NCI-H1436 (cell line): ENCODE measurements at regions not wholly inside any gene's neighbourhood (a gene's known extent, or its start where the extent isn't known, plus 50 kb on each side); places are given as distances from the start of the nearest gene placed in this dataset.
A peak's percentile ranks its signal among the peaks of the same experiment; 100 is the strongest.
"Not testable (repeated sequence)": the region's sequence is repeated elsewhere in the genome, so short reads cannot be mapped to it uniquely, and the experiment has no call there.

Experiments
- DNase-seq: peaks from one replicate; lab custom pipeline; 2025; lab: John Stamatoyannopoulos, UW

DNA sequence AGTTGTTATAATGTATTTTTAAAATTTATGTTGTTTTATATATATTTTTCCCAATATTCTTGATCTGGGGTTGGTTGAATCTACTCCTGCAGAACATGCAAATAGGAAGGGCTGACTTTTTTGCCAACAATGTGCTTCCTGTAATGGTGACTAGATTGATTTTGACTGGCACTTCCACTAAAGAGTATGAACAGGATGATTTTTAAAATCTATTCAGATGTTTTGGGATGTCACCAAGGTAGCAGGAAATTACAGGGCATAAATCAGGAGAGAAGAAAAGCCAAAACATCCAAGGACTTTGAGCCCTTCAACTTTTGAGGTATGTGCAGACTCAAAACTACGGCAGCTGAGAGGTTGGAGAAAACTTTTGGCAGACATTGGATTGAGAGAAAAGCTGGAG lies 1047.6 kb downstream of the SLITRK5 start:
- no peak for DNase-seq

GRCh38 chr13:88726075-88726474 lies 1054.9 kb downstream of the SLITRK5 start:
- DNase-seq = no peak

DNA sequence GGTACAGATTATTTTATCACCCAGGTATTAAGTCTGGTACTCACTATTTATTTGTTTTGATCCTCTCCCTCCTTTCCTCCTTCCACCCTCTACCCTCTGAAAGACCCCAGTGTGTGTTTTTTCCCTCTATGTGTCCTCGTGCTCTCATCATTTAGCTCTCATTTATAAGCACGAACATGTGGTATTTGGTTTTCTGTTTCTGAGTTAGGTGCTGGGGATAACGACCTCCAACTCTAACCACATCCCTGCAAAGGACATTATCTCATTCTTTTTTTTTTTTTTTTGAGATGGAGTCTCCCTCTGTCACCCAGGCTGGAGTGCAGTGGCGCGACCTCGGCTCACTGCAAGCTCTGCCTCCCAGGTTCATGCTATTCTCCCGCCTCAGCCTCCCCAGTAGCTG lies 1056.1 kb downstream of the SLITRK5 start:
- DNase-seq = not testable (repeated sequence)

GRCh38 chr13:88729605-88730004 lies 1058.4 kb downstream of the SLITRK5 start:
- DNase-seq = no peak

DNA sequence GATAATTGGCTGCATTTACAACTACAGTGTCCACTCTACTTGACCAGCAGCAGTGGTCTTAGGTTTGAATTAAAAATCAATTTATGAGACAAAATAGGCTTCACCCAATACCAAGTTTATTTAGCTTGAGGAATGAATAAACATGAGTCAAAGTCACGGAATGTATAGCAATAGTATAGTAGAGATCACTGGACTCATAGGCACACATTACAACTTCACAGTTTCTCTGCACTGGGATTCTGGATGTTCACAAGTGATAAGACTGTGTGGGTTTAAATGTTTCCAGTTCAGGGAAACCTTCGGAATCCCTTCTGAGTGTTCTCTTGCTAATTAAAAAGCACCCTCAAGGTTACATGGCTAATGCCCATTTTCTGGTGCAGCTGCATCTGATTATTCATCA lies 1064.9 kb downstream of the SLITRK5 start:
- DNase-seq = no peak

DNA sequence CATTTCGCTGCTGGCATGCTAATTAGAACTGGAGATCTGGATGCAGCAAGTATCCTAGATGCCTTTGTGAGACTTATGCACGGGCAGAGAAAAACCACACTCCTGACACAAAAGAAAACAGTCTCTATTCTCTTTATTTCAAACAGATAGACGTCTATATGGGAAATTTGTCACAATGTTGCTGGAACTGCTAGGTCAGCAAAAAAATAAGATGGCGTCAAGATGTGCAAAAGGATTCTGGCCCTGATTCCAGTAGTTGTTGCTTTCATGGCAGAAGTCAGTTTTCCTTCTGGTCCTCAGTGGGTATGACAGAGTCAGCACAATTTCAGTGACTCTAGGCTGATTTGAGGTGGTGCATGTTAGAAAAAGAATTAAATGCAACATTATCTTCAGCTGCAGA lies 1068.0 kb downstream of the SLITRK5 start:
- no peak for DNase-seq

GRCh38 chr13:88744289-88744688 lies 1073.1 kb downstream of the SLITRK5 start:
- no peak for DNase-seq

GRCh38 chr13:88745011-88745410 lies 1073.8 kb downstream of the SLITRK5 start:
- no peak for DNase-seq

DNA sequence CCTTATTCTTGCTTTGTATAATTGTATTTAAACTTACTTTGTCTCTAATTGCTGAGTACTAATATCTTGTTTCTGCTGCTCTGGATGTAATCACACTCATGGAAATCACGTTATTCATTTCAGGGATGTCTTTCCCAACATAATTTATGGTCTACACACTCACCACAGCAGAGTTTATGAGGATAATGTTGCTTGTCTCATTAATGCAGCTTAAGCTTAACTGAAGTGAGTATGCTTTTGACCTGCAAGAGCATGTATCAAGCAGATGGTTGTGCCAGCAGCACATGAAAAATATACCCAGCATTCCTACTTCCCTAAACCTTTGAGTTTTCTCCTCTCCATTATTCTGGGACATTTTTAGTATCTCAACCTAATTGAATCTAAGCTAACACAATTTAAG lies 1080.9 kb downstream of the SLITRK5 start:
- no peak for DNase-seq

DNA sequence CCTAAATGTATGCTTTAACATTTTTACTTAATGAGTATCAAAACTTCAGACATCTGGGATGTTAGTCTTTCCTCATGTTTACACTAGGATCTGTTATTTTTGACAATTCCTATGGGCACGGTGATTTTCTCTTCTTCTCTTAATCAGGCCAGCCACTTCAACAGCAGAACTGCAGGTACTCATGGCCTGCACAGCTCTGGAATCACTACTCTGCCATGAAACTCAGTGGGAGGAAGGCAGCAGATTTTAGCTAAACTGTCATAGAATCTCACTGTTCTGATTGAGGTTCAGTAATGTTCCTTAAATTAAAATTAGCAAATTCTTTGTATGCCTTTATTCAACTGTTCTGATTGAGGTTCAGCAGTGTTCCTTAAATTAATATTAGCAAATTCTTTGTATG lies 1083.0 kb downstream of the SLITRK5 start:
- no peak for DNase-seq

DNA sequence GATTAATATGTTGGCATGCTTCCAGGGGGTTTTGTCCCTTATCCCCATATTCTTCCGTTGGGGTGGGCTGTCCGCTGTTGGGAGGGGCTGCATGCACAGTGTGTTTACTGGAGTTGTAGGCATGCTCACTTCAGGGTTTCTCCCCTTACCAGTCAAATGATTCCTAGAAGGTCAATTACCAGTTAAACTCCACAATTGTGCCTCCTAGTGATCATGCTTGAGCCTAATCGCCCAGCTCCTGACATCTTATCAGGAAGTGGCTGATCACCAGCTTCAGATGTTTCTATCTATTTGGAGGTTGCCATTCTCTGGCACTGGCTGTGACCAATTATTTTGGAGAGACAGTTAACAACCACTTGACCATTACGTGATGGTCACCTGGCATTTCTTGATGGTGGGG lies 1090.0 kb downstream of the SLITRK5 start:
- no peak for DNase-seq

GRCh38 chr13:88764103-88764502 lies 1092.9 kb downstream of the SLITRK5 start:
- no peak for DNase-seq

- no peak for DNase-seq
Measured at GRCh38 chr13:88800505-88800904, 1129.3 kb downstream of the SLITRK5 start.

DNA sequence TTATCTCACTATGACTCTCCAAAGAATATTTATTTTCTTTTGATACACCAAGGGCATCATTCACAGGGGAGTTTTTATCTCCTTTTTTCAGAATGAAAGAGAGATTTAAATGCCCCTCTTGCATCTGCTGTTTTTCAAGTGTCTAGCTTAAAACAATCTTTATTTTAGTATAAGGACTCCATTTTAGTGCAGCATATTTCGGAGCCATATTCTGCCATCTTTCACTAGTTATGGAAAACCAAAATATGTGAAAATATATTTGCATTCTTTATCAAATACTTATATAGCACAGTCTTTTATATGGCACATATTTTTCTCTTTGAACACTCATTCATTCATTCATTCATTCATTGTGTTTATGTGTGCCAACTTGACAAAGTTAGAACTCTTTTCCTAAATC lies 1130.2 kb downstream of the SLITRK5 start:
- DNase-seq = no peak

DNA sequence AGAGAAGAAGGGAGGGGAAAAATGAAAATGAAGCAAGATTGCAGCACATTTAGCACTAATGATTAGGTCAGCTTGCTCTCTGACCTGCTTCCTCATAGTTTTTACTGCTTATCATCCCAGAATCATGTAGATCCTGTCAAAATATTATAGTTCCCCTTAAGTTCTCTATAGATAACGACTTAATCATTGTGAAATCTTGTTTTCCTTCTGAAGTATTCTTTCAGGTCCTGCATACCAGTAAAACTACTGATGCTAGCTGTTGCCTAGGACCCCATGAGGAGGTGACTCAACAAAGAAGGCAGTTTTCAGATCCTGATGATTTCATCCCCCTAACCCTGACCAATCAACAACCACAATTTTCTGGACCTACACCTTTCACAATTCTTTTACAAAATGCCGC lies 1131.7 kb downstream of the SLITRK5 start:
- DNase-seq = no peak

- no peak for DNase-seq
Measured at GRCh38 chr13:88806438-88806837, 1135.3 kb downstream of the SLITRK5 start.

- DNase-seq = no peak
Measured at GRCh38 chr13:88817560-88817959, 1146.4 kb downstream of the SLITRK5 start.

DNA sequence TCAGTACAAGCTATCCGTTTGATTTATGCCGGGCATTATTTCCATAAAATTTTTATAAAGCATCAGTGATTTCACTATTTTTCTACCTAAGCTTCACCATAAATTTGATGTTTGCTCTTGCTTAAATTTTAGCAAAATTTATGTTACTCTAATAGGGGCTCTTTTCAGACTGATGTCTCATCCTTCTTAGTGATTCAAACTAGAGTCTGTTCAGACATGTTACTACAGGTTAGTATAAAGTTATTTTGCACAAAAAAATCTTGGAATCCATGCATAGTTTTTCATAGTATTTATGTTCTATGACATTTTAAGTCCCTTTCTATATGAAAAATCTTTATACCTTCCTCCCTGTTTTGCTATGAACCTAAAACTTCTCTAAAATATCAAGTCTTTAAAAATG lies 1151.9 kb downstream of the SLITRK5 start:
- no peak for DNase-seq

DNA sequence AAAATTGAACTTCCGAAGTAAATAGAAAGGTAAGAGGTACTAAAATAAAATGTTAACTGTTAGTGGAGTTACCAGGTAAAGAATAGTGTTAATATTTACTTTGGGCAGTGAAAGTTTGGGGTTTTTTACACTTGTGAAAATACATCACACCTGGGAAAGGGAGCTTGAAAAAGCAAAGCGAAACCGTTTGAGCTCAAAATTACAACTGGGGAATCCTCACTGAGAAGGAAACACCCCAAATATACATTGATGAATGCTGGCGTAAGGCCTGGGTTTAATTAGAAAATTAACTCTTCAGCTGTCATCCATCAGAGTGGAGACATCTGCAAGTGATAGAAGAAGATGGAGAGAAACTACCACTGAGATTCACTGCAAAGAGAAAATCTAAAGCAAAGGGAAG lies 1153.0 kb downstream of the SLITRK5 start:
- no peak for DNase-seq

- no peak for DNase-seq
Measured at GRCh38 chr13:88840085-88840484, 1168.9 kb downstream of the SLITRK5 start.

DNA sequence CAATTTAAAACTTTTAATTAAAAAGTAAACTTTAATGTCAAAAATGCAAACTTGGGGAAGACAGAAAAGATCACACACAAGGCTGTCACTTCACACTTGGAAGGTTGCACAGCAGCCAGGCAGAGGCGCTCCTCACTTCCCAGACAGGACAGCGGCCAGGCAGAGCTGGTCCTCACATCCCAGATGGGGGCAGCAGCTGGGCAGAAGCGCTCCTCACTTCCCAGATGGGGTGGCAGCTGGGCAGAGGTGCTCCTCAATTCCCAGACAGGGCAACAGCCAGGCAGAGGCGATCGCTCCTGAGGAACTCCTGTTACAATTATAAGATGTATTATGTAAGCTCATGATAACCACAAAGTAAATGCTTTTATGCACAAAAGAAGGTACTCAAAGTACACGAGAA lies 1181.1 kb downstream of the SLITRK5 start:
- not testable (repeated sequence) for DNase-seq

GRCh38 chr13:88857256-88857655 lies 1186.1 kb downstream of the SLITRK5 start:
- peak; percentile 35 for DNase-seq

DNA sequence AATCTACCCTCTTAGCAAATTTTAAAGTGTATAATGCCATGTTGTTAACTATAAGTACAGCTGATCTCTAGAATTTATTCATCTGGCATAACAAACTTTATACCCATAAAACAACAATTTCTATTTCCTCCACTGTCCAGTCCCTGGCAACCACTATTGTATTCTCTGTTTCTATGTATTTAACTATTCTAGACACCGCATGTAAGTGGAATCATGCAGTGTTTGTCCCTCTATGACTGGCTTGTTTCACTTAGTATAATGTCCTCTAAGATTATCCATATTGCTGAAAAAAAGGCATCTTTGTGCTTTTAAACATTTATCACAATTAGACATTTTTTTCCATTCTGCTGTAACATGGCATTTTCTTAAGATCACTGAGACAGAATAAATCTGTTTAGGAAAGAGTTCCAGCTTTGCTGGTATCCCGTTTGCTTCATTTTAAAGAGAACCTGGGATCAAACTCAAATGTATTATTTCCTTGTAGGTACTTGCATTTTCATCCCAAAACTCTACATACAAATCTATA lies 1191.0 kb downstream of the SLITRK5 start:
- DNase-seq = no peak

DNA sequence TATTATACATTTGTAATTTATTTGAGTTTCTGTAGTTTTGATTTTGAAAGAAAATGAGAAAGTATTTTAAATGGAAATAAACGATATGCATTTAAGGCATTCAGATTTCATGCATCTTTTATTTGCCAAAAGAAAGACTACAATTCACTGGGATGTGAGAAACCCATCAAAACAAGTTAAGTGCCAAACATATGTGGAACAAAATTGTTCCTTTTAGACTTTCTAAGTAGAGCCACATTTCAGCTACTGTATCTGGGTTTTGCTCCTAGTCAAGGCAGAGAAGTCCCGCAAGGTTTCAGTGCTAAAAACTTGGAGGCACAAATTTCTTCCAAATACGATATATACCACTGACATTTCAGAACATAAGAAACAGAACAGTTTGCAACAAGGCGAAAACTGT lies 1191.9 kb downstream of the SLITRK5 start:
- no peak for DNase-seq

DNA sequence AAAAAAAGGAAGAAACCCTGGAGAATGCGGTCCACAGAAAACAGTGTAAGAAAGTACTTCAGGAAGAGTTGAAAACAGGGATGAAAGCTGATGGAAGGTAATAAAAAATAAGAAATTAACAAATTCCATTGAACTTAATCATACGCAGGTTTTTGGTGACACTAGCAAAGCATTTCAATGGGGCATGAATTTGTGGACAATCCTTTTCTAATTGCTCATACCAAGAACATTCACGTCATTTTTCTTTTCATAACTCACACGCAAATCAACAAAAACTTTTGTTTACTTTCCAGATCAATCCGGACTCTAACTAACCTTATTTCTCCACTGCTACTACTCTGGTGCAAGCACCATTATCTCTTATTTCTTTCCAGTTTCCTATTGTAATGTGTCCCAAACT lies 1195.0 kb downstream of the SLITRK5 start:
- no peak for DNase-seq
